G401.6 (cell line): ENCODE measurements at regions not wholly inside any gene's neighbourhood (a gene's known extent, or its start where the extent isn't known, plus 50 kb on each side); places are given as distances from the start of the nearest gene placed in this dataset.

Experiments used
- FAIRE-seq: peaks from 2 replicates; lab custom pipeline; 2012; peaks lifted over from hg19 to GRCh38; lab: Jason Lieb, UNC

DNA sequence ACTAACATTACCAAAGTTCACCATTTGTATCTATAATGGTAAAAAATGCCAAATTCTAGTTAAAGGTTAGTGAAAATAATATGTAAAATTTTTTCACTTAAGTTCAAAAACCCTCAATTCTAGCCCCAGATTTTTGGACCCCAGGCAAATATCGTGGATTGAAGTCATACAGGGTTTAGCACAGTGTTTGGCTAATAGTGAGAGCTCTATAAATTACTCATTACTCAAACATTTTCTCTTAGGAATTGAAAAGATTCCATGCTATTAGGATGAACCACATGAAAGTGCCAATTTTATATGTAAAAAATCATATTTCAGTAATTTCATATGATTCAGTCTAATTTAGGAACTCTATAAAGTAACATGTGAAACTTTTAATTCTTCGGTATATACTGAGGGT, 170.3 kb upstream of the PREP start:
- no peak for FAIRE-seq

DNA sequence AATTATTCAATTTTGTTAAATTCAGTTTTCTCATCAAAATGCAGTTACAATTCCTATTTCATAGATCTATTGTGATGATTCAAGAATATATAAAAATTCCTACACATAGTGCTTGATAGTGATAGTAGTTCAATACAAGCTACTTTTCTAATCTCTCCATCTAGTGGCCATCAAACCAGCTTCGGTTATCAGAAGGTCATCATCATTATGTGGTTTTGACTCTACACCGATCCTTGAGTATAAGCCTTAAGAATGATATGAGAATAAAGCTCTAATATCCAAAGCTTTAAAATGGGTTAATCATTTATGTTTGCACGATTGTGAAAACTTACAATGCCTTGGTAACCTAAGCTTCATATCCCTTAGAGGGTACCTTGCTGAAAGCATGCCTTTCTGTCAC, 167.5 kb upstream of the PREP start:
- FAIRE-seq = no peak

DNA sequence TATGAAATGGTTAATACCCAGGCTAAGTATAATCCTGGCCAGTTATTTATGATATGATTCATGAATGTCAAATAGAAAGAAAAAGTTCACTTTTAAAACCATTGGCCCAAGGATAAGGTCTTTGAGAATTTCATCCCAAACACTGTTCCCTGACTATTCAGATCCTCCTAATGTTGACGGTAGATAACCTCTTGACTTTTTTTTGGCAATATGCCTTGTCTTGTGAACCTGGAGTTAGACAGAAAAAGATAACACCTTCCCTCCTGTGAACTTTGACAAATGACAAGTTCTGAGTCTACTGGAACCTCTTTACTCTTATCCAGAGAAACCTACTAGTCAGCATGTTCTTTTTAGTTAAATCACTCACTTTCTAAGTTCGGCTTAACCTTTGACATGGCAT, 166.8 kb upstream of the PREP start:
- FAIRE-seq = no peak

DNA sequence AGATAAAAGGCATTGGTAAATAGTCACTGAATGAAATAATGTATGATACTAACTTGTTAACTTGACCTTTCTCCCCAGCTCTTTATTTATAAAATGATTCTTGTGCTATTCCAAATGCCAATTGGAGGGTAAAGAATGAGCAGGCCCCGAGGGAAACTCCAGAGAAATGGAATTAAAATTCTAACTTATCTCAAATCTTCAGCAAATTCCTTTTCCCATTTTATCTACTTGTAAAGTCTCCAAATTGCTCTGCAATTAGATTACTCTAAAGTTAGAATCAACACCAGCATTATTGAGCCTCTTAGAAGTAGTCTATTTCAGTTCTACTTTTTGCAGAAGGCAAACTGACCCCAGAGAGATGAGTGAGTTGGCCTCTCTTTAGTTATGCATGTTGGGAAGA, 165.9 kb upstream of the PREP start:
- FAIRE-seq = no peak

DNA sequence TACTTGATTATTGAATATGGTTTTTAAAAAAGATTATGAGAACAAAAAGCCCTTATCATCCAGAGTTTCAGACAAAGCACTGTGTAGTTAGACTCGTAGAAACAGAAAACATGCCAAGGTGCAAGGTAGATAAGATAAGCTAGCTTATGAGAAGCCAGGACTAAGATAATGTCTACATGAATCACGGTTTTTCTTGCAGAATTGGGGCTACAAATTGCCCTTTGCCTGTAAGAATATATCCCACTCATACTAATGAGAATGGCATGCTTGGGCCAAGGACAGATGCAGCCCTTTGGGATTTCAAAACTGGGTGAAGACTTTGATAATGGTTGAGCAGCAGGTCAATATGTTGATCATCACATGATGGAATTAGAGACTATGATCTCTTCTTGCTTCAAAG, 165.3 kb upstream of the PREP start:
- no peak for FAIRE-seq

DNA sequence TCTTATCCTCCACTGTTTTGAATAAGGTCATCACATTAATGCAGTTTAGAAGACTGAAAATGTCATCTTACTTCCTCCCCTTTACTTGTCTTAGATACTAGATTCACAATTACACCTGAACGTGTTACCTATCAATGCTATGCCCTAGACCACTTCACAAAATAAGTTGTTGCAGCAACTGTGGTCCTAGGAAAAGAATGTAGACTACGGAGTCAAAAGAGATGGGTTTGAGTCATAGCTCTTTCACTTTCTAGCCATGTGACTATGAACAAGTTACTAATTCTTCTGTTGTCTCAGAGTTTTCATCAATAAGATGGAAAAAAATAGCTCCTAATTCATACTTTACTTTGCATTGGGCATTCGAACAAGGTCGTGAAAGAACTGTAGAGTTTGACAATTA, 164.3 kb upstream of the PREP start:
- FAIRE-seq = no peak

DNA sequence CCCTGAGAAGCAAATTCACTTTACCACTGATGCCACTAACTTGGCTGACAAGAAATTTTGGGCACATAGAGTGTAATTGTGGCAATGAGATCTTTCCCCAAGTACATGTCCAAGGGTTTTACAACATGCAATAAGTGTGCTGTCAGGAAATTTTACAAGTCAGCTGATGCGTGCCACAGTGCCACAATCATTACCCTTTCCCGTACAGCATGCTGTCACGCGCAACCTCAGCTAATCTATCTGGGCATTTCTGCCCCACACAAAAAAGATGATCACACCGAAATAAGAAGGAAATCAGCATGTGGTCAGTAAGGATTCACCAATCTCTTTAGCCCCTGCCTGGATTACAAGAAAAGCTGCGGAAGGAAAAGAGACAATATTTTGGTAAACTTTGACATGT, 163.6 kb upstream of the PREP start:
- no peak for FAIRE-seq

DNA sequence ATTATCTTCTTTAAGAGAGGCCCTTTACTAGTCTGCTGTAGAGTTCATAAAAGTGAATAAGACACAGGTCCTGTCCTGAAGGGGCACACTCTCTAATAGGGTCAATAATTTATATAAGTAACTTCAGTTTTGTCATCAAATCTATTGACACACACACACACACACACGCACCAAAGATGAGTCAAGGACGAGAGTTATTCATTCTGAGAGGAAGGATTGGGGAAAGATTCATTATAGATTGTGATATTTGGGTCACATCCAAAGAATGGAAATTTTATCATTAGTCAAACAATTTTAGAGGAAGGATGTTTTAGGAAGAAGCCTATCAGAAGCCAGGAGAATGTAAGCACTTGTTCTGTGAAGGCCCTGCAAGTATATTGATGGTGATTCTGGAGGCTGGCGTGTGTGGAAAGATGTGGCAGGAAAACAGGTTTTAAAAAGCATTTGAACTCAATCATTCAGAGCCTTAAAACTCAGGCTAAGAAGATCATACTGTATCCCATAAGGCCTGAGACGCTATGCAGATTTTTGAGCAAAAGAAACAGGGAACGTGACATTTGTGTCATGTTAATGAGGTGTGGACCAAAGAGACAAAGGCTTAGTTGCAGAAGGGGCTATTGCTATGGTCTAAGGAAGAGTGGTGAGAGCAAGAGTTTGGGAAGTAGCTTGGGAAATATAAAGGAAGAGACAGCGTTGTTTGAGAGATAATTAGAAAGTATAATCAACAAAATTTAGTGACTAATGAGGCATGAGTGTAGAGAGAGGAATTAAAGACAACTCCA, 161.4 kb upstream of the PREP start:
- no peak for FAIRE-seq

DNA sequence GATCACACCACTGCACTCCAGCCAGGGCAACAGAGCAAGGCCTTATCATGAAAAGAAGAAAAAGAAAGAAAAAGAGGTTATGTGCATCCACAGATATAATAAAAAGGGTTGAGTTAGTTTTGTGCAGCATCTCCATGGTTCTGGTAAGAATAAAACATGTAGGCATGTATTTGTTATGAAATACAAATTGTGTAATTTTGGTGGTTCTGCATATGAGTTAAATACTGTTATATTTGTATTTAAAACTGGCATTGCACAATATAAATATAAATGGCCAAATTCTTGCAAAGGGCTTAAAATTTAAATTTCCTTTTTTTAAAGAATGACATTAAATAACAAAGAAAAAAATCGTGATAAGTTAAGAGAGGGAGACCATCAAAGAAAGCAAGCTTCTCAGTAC, 159.1 kb upstream of the PREP start:
- no peak for FAIRE-seq

DNA sequence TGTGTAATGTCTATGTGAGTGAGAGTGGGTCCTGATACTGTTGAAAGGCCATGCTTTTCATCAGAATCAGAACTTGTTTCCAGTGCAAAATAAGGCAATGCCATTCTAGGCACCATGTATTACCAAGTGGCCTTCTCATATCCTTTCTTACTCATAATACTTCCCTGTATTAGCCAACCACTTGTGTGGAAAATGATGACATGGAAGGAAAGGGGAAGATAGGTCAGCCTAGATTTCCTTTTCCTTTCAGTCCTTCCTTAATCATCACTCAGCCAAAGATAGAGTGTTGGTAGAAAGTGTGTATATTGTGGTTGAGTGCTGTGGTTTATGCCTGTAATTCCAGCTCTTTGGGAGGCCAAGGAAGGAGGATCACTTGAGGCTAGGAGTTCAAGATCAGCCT, 158.6 kb upstream of the PREP start:
- FAIRE-seq = no peak

DNA sequence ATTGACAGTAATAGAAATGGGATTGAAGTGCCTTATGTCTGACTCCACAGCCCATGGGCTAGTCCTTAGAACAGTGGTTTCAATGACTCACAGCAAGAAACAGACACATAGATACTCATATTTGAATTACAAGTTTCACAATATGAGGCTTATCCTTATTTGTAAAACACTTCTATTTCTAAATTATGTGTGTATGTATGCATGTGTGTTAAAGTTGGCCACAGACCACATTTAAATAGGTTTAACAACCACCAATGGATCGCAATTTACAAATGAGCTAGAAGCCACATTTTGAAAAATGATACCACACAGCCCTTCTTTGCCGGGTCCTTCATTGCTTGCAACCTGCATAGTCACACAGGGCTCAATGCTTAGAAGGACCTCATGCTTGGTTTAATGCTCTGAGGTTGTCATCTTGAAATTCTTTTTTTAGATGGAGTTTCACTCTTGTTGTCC, 157.8 kb upstream of the PREP start:
- FAIRE-seq = no peak

DNA sequence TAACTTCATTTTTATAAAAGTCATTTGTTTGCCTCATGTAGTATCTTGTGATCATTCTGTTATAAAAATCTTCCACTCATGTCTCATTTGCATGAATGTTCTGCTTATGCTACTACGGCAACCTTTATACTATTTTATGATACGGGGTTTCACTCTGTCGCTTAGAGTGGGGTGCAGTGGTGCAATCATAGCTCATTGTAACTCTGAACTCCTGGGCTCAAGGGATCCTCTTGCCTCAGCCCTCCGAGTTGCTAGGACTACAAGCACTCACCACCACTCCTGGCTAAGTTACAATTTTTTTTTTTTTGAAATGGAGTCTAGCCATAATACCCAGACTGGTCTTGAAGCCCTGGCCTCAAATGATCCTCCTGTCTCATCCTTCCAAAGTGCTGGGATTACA, 154.4 kb upstream of the PREP start:
- no peak for FAIRE-seq

DNA sequence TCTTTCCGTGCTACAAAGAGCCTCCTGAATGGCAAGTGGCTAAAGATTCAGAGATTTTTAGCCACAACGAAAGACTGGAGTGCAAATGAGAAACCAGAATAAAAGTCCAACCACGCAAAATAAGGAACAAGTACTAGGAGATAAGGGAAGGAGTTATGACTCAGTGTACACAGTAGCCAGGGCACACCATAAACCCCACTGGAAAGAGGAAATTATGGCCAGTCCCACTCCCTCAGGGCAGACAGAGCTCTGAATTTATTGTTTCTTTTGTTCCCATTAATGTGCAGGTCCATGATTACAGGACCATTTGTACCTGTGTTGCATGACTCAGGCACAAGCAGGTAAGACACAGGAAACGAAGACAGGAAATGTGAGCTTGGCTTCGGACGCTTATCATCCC, 150.3 kb upstream of the PREP start:
- no peak for FAIRE-seq

DNA sequence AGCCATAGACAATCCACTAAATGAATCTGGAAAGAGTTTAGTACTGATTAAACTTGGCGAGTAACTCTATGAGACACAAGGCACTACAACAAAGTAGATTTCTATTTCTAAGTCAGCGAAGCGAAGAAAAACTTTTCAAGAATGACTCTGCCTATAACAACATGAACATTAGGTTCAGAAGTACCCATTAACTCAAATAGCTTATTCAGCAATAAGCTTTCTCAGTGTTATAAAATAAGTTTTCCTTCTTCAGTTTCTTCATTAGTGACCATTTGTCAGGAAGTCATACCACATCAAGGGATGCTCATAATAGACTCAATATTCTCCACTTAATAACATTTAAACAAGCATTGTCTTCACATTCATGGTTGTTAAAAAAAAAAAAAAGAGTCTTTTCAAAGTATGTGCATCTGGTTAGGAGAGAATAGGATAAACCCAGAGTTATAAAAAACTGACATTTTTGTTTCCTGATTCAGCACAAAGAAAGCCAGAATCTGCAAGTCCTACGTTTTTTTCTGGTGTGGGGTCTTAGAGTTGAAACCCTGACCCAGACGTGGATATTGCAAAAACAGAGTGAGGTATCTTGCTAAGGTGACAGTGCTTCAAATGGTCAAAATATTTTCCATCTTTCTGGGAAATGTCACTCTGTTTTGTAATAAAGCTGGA, 148.2 kb upstream of the PREP start:
- FAIRE-seq = no peak

DNA sequence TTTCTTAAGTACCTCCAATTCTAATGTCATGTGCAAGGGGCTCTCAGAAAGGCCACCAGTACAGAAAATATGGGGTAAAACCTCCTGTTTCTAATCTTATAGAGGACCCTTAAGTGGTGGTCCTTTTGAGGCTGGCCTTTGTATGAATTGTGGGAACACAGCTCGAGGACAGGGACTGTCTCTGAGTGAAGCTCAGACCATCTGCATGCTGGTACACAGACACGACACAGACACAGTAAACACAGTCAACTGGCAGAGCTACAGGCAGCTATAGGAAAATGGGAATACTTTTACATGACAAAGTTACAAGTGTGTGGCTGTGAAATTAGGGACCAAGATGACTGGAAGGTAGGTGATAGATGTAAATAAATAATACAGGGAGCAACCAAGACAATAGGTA, 143.9 kb upstream of the PREP start:
- FAIRE-seq = no peak

DNA sequence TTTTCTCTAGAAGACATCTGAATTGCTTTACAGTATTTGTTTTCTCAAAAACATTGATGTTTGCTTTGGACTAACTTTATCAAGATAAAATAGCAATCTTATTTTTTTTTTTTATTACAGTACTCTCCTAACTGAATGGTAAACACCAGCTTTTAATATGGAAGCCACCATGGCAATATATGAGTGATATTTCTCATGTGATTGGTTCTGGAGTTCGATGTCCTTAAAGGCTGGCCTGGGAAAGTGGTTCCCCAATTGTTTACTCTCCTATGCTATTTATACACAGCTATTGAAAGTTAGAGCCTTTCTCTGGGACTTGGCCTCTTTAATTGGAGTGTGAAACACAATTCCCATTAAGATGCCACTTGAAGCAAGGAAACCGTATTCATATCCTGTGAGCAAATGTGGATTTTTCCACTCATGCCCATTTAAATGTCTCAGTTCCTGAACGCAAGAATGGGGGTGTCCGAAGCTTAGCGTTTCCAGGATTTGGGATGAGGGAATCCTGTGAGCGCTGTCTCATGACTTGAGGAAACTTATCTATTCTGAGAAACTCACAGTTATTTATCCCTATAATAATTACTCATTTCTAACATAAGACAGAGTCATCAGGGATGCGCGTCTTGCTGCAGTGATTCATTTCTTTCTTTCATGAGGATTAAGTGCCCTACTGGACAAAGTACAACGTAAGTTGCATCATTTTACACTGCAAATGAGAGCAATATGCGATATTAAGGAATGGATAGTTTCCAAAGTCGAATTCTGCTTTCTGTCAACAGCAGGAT, 143.3 kb upstream of the PREP start:
- no peak for FAIRE-seq

DNA sequence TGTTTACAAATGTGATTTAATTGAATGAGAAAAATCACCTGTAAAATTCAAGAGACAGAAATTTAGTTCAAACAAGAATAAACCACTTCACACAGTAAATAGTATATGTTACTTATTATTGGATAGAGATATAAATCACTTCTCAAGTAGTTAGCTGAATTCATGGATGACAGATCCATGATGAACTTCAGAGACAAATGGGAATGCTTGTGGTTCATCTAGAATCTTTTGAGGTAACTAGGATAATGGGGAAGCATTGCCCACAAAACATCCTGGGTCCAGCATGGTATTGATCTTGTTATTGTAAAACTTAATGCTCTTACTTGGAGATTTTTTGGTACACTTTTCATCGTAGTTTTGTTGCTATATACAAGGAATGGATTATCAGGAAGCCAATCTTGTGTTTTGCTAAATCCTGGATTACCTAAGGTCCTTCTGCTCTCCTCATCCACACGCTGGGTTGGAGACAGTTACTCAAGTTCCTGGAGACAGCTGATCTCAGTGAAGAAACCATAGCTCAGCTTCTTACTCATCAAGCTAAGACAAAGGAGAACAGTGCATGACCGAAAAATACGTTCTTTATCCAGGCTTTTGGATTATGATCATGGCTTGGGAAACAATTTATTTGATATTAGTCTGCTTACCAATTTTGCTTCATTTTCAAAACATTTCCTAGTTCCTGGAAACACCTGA, 142.5 kb upstream of the PREP start:
- FAIRE-seq = no peak

DNA sequence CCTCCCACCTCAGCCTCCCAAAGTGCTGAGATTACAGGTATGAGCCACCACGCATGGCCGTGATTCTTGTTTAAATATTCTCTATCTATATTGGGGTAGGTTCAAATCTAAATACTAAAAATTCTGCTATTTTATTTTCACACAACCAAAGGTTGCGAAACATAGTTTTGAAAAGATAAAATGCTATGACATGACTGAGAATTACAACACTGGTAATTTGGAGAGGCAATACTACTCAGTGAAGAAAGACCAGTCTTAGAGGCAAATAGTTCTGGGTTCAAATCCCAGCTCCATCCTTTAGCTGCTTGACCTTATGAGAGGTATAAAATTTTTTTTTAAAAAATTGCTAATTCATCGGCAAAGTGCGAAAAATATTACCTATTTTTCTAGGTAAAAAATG, 137.0 kb upstream of the PREP start:
- no peak for FAIRE-seq

DNA sequence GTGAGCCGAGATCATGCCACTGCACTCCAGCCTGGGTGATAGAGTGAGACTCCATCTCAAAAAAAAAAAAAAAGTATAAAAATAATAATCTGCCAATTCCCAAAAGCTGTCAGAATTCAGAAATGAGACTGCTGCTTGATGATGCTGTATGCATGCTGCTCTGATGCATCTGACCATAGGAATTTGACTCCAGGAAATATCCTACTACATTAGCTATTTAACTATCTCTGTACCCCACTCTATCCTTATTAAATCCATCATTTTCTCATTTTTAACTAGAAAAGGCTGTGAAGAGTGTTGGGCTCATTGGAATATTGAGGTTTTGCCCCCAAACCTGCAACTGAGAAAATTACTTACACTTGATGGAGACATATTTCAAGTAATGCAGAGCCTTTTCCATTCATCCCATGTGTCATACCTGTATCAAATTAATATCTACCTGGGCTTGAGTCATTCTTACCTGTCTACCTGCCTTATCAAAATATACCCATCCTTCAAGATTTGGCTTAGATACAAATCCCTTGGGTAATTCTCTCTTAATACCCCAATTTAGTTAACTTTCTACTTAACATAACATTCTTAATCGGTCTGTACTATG, 135.2 kb upstream of the PREP start:
- FAIRE-seq = no peak

DNA sequence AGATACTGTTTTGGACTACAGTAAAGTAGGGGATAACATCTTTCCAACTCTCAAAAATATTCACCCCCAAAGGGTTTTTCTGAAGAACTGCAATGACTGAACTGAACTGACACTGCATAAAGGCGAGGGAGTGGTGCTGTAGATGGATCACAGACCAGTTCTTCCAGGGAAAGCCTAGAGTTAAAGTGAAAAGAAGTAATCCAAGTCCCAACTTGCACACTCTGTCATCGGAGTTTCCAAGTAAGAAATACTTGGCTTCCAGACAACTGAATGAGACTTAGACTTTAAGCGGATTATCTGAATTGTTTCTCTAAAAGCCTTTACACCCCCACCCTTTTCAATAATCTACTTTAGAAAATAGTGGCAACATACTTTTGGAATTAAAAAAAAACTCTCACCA, 134.1 kb upstream of the PREP start:
- FAIRE-seq = no peak

DNA sequence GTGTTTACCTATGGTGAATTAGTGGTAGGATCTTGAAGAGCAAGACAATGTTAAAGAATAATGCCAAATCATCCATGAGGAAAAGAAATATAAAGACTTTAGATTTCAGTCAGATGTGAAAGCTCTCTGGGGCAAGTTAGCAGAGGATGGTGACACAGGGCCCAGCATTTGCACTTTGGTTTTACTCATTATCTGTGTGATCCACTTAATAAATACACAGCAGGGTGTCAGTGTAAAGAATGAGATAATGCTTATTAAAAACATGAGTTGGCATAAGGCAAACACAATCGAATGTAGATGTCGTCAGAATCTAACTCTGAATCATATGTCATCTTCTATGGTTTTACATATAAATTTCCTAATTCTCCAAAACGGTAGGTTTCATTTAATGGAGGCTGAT, 130.4 kb upstream of the PREP start:
- FAIRE-seq = no peak

DNA sequence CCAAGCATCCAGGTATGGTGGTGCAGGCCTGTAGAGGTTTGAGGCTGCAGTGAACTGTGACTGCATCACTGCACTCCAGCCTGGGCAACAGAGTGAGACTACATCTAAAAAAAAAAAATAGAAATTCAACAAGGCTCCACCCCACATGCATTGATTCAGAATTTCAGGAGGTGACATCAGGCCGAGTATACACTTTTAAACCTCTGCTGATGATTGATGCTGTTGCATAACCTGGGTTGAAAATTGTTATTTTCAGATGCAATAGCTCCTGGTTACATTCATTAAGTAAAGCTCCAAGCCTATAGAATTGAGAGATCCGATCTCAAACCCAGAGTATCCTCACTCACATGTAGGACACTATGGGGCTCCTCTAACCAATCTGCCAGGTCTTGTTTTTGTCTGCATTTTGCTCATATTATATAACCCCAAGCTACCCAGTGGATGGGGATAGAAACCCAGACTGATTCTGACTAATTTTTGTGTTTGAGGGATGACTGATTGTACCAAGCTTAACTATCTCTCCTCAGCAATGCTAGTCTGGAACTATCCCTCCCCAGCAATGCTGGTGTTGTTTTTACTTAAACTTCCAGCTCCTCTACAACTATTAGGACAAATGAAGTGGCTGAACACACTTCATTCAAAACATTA, 123.5 kb upstream of the PREP start:
- FAIRE-seq = no peak
